AG04450 (cell line): ENCODE measurements at regions not wholly inside any gene's neighbourhood (a gene's known extent, or its start where the extent isn't known, plus 50 kb on each side); places are given as distances from the start of the nearest gene placed in this dataset.

ENCODE experiments used
- CTCF ChIA-PET: fragments of 300-600, 350-600 bp; formaldehyde crosslinking; extraction: SDS; loops from one replicate; lab custom pipeline; 2022; ENCODE audit warnings: antibody characterized with exemption, inconsistent platforms; lab: Charles Lee
- POLR2A ChIA-PET: fragments of 350-600 bp; formaldehyde crosslinking; extraction: SDS; loops from one replicate; lab custom pipeline; 2021; ENCODE audit warnings: antibody characterized with exemption, inconsistent platforms; lab: Yijun Ruan, JAX
- DNase-seq: peaks from one replicate; pipeline ENCODE4 v3.0.0-alpha.2; 2011; ENCODE audit warnings: low read depth, low spot score
- H3K27ac ChIP-seq: one replicate; pipeline ENCODE4 v1.5.1; 2012; ENCODE audit warnings: low read depth, low read length, control low read depth
- H3K27me3 ChIP-seq: one replicate; pipeline ENCODE4 v1.6.0; 2012; ENCODE audit warnings: low read length; ENCODE audit not compliant: control insufficient read depth, insufficient read depth
- H3K4me3 ChIP-seq: 2 replicates; pipeline ENCODE4 v1.5.1; 2011; ENCODE audit warnings: mild to moderate bottlenecking, low read depth, low read length, control low read depth
- H3K9me3 ChIP-seq: 2 replicates; pipeline ENCODE4 v1.5.1; 2012; ENCODE audit warnings: low read length; ENCODE audit not compliant: control insufficient read depth, insufficient read depth
- TF ChIP-seq, protein P1 (sequence below): IDR thresholded peaks from 2 replicates; pipeline ENCODE4 v1.5.1; 2011; ENCODE audit warnings: low read depth, low read length, control low read depth, inconsistent platforms

DNA sequence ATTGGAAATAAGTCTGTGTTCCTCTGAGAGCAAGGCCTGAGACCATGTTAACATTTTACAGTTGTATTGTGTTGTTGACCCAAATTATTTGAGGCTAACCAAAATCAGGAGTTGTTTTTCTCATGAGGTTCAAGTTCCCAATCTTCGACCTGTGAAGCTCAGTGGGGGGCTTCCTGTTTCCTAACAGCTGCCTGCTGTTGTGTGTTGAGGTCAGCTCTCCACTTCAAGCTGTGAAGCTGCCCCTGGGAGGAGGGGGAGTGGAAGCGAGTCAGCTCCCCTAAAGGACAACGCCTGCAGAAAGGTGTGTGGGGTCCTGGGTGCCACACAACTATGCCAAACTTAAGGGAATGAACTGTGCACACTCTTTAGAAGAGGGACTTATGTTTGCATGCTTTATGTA is 295.5 kb downstream of the IRX1 start:
- CTCF ChIA-PET, result no interaction called here
- POLR2A ChIA-PET, result no interaction called here

DNA sequence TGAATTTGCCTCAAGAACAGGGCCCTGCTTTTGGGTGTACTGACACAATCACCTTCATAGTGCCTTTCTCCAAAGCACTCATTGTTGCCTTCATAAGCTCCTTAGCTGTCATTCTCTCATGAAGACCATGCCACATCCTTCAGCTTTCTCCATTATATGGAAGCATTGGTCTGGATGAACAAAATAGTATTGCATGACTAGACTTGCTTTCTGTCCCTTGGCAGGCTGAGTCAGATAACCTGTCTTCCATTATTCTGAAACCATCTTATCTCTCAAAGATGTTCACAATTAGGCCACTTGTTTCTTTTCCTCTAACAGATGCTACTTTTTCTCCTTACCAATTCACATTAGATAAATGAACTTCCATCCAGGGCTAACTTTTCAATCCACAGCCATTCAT is 297.9 kb downstream of the IRX1 start:
- ChIA-PET POLR2A (no interaction called here), CTCF (no interaction called here)
- no peak overlapping the region for H3K27ac ChIP-seq
- DNase-seq, result no peak
- peaks cover 33% of the 10 kb centered on the region for H3K9me3 ChIP-seq
- TF ChIP-seq, protein P1, sequence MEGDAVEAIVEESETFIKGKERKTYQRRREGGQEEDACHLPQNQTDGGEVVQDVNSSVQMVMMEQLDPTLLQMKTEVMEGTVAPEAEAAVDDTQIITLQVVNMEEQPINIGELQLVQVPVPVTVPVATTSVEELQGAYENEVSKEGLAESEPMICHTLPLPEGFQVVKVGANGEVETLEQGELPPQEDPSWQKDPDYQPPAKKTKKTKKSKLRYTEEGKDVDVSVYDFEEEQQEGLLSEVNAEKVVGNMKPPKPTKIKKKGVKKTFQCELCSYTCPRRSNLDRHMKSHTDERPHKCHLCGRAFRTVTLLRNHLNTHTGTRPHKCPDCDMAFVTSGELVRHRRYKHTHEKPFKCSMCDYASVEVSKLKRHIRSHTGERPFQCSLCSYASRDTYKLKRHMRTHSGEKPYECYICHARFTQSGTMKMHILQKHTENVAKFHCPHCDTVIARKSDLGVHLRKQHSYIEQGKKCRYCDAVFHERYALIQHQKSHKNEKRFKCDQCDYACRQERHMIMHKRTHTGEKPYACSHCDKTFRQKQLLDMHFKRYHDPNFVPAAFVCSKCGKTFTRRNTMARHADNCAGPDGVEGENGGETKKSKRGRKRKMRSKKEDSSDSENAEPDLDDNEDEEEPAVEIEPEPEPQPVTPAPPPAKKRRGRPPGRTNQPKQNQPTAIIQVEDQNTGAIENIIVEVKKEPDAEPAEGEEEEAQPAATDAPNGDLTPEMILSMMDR, result no peak
- no peaks in the 10 kb centered on the region for H3K27me3 ChIP-seq
- no peak overlapping the region for H3K4me3 ChIP-seq

More for the DNA sequence above, 295.5 kb downstream of the IRX1 start:
- no peaks in the 10 kb centered on the region for H3K27me3 ChIP-seq
- H3K4me3 ChIP-seq, result no peak overlapping the region
- H3K9me3 ChIP-seq, result peaks cover 39% of the 10 kb centered on the region
- no peak for DNase-seq
- H3K27ac ChIP-seq, result no peak overlapping the region
- TF ChIP-seq, protein P1, result no peak

DNA sequence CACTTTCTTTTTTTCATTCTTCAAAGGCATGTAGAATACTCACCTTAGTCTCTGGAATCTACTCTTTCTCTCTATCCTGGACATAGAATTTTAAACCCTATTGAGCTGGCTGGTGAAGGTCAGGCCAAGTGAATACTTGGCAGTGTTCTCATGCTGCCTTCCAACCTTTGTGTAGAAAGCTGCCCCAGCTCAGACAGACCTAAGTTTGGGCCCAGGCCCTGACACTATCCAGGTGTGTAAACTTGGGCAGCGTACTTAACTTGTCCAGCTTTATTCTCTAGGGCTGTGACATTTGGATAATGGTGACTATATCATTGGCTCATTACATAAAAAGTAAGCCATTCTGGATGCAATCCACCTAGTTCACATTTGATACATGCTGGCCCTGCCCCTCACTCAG is 298.3 kb downstream of the IRX1 start:
- H3K9me3 ChIP-seq, result peaks cover 29% of the 10 kb centered on the region
- H3K4me3 ChIP-seq, result no peak overlapping the region
- H3K27ac ChIP-seq, result no peak overlapping the region
- TF ChIP-seq, protein P1, result no peak
- CTCF ChIA-PET, result no interaction called here
- DNase-seq, result no peak
- POLR2A ChIA-PET, result no interaction called here
- no peaks in the 10 kb centered on the region for H3K27me3 ChIP-seq

DNA sequence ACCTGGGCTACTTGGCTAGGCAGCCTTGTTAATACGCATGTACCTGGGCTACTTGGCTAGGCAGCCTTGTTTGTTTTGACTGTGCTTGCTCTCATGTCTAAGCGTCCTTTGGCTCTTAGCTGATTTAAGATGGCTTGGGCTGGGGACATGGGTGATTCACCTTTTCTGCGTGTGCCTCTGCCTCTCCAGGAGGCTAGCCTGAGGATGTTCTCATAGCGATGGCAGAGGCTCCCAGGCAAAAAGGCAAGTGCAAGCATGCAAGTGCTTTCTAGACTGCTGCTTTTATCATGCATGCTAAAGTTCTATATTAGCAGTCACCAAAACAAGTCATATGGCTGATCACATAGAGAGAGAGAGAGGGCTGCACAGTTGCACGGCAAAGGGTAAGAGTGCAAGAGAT is 300.5 kb downstream of the IRX1 start:
- TF ChIP-seq, protein P1, result no peak
- ChIA-PET POLR2A (no interaction called here), CTCF (no interaction called here)
- peaks cover 12% of the 10 kb centered on the region for H3K9me3 ChIP-seq
- H3K4me3 ChIP-seq, result no peak overlapping the region
- no peak for DNase-seq
- no peaks in the 10 kb centered on the region for H3K27me3 ChIP-seq
- H3K27ac ChIP-seq, result no peak overlapping the region

DNA sequence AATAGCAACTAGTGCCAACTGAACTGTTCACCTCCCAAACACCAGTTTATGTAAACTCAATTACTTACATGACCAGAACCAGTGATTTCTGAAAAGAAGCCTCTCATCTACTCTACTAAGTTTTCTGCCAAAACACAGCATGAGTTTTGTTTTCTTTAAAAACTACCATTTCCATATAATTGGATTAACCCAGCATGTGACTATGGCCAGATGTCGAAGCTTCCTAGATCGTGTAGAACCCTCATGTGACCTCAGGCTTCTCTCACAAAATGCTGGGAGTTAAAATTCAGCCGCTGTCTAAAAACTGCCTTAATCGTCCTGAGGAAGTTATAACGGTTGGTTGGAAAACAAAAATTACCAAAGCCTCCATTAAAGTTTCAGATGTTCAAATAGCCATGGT is 303.5 kb downstream of the IRX1 start:
- ChIA-PET POLR2A (no interaction called here), CTCF (no interaction called here)
- H3K27me3 ChIP-seq, result no peaks in the 10 kb centered on the region
- no peak for DNase-seq
- H3K4me3 ChIP-seq, result no peak overlapping the region
- H3K9me3 ChIP-seq, result peaks cover 19% of the 10 kb centered on the region; the same call in 1 of the 2 replicates
- H3K27ac ChIP-seq, result no peak overlapping the region
- TF ChIP-seq, protein P1, result no peak
